GM18508 (cell line): ENCODE measurements at regions not wholly inside any gene's neighbourhood (a gene's known extent, or its start where the extent isn't known, plus 50 kb on each side); places are given as distances from the start of the nearest gene placed in this dataset.

ENCODE experiments used
- ATAC-seq: cut with Tn5 transposase; IDR thresholded peaks from one replicate; pipeline ENCODE4 v1.9.1; 2021; ENCODE audit warnings: moderate number of reproducible peaks; ENCODE audit not compliant: insufficient read depth, unreplicated experiment

DNA sequence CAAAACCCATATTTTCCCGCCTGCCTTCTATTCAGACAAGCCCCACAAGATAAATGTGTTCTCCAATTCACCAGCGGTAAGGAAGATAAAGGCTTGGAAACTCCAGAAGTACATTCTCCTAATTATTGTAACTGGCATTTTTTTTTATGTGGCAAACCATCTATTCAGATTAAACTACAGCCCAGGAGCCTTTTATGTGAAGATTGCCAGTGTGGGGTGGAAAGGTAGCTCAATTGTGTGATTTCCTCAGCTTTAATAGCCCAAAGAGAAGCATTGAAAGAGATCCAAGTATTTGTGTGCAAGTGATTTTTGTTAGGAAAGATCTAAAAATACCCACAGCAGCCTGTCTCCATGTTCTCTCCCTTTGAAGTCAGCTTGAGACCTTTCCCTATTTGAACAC lies 451.4 kb upstream of the CCL2 start:
- ATAC-seq = no peak

DNA sequence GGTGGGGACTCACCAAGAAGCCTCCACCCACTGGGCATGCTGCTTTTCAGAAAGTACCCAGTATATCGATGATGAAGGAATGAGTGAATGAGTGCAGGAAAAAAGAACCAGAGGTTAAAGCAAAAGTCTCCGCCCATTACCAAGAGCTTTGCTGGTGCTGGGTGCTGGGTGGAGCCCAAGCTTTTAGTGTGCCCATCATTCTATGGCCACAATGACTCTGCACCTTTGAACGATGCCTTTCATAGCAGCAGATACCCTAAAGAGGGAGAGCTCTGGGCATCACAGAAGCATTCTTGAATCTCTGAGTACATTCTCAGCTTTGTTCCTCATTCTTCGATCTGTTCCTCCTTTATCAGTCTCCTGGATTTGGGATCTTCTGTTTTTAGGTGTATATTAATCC lies 450.7 kb upstream of the CCL2 start:
- ATAC-seq = no peak

DNA sequence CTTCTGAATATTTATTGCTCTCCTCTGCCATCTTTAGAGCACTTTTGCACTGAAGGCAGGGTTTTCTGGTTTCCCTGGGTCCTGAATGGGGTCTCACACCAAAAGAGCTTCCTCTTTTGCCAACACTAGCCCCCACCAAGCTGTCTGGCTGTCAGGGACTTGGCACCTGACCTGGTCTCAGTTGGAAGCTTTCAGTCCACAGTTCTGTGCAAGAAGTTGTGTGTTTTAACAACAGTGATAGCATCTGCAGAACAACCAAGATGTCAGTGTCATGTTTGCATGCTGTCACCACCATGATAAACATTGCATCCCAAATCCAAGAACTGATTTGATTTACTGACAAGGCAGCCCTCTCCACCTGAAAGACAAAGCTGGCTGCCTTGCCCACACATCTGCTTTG lies 448.5 kb upstream of the CCL2 start:
- no peak for ATAC-seq

DNA sequence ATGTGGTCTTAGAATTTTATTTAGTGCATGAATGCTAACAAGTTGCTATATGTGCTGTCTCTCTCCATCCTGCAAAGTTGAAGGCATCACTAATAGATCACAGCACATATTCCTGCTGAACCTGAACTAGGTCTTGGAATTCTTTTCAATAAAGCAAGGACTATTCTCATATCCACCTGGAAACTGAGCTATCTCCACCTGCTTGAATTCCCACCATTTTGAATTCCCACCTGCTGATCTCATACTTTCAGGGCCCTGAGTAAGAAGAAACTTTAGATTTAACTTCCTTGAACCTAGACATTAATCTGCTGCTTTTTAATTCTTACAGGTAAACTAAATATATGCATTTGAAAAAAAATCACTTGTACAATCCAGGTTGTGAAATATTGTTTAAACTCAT lies 445.3 kb upstream of the CCL2 start:
- no peak for ATAC-seq

DNA sequence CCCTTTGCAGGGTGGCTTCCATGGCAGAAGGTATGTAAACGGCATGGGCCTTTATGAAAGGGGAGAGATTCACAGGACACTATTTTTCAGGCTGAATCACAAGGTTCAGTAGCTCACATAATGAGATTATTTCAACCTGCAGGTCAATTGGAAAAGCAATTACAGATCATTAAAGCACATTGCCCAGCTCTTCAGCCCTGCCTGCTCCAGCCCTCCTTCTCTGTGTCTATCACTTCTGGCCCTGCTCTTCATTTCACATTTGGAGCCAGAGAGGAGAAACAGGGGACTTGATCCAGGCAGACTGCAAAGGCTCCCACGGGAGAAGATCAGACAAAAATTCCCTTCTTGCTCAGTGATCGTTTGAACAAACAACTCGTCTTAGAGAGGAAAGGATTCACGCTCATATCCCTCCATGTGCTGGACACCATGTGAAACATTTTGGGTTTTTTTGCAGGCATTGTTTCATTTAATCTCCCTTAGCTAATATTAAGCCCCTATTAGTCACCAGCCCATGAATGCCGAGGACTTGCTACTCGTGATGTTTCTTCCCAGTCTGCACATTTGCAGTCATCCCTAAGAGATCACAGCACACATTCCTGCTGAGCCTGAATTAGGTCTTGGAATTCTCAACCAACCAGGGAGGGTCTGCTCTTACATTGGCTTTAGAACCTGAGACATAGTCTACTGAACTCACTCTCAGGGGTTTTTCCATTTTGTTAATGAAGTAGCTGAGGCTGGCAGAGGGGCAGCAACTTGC lies 443.9 kb upstream of the CCL2 start:
- ATAC-seq = no peak

DNA sequence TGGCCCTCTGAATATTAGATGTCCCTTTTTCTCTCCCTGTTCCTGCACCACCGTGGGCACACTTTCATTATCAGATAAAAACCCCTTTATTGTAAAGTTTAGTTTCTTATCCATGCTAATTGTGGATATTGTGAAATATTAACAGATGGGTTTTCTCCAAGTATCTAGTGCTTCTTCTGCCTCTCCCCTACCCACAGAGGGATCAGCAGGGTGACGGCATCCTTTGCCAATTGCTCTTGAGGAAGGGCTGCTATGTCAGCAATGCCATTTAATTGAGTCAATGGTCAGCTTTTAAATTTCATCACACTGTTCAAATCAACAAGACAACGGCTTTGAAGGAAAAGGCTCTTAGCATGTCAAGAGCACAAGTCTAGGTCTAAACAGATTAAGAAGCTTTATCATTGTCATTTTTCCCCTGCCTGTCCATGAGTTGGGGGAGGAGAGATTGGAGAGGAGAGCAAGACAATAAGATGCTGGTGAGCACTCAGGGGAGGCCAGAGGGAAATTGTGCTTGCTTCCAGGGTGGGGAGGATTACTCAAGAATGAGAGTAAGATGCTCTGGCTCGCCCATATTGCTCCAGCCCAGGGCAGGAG lies 443.0 kb upstream of the CCL2 start:
- ATAC-seq = no peak

DNA sequence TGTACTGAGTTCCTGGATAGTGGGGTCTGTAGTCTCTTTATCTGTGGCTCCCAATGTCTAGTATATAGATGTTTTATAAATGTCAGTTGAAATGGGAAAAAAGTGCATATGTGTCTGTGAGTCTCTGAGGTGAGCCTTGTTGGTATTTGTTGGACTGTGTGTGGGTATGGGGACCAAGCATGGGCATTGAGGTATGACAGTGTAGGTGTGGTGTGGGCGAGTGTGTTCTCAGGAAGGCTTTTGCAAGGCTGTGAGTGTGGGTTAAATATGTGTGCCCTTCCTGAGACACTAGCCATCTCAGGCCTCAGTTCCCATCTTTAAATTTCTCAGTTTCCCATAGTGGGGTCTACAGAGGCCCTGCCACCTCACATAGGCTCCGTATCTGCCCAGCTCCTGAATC lies 440.2 kb upstream of the CCL2 start:
- ATAC-seq = no peak

DNA sequence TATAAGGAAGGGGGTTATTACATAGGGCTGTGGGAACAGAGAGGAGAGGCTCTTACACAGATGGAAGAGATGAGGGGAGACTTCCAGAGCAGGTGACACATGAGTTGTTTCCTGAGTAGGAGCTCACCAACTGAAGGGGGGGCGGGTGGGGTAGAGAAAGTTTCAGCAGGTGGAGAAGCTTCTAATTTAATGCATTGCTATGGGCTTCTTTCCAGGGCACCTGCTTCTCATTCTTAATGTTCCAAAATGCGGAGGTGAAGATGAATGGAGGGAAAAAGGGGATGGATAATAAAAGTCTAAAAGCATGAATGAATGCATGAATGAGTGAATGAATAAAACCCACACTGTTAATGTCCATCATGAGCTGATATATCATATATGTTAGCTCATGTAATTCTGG lies 439.0 kb upstream of the CCL2 start:
- no peak for ATAC-seq

DNA sequence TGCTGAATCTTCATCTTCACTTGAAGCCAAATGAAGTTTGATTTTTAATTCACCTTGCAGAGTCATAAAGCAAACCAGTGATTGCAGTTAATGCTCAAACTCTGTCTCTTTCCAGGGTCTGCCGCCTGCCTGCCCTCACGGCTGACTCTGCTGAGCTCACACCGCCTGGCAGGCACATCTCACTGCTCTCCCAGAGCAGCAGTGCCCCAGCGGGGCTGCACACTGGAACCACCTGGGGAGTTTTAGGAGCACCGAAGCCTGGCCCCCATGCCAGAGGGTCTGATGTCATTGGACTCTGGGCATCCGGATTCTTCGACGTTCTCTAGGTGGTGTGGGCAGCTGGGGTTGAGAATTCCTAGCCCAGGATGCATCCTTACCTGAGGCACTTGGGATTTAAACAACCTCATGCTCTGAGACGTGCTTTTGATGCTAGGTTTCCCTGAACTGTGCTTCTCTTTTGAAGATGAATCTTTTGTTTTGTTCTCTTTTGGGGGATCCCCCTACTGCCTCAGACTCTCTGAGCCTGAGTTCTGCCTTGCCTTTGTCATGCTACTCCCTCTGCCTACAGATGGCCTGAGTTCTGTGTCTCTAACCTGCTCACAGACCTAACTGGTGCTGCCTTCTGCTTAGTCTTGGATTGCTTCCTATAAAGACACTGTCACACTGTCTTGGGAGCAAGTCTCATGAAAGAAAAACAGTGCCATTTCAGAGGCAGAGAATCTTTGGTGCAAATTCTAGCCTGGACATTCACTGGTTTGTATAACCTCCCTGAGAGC lies 438.1 kb upstream of the CCL2 start:
- ATAC-seq = no peak

DNA sequence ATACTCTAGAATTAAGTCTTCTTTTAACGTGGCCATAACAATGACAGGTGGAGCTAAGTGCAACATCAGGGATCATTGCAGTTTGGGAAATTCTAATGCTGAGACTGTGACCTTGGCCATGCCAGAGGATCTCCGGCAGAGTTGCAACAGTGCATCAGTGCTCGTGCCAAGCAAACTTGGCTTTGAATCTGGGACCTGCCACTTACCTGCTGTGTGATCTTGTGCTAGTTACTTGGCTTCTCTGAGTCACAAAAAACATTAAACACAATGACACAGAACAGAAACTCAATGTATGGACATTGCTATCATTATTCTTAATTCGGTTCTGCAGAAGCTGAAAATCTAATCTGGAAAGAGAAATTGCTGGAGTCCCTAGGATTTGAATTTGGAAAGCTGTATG lies 435.5 kb upstream of the CCL2 start:
- ATAC-seq = no peak

DNA sequence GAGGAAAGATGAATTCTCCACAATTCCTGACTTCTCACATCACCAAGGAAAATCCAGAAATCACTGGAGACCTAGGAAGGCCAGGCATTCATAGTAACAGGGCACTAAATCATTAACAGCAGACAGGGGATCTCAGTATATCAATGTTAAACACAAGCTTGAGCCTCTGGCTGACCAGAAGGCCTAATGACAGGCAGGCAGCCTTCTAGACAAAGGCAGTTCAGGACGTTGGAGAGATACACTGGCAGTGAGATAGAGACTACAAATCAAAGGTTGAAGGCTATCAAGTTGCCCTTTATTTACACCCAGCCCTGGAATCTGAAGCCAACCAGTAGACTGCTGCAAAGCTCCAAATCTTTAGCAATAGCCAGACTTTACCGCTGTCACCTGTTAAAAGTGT lies 422.8 kb upstream of the CCL2 start:
- ATAC-seq = no peak

DNA sequence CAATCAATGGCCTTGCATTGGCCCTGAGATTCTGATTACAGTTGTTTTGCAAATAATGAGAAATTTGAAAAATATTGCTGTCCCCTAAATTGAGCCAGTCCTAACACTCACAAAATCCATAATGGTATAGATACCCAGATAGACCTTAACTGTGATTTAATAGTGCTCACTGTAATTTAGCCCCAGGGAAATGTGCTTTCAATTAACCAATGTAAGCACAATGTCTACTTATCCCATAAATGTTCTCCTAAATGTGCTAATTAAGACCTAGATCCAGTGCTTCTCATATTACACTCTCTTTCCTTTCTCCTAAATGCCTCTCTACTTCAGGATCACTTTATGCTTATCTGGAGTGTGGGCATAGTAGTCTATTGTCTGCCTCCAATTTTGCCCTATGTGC lies 417.8 kb upstream of the CCL2 start:
- no peak for ATAC-seq

DNA sequence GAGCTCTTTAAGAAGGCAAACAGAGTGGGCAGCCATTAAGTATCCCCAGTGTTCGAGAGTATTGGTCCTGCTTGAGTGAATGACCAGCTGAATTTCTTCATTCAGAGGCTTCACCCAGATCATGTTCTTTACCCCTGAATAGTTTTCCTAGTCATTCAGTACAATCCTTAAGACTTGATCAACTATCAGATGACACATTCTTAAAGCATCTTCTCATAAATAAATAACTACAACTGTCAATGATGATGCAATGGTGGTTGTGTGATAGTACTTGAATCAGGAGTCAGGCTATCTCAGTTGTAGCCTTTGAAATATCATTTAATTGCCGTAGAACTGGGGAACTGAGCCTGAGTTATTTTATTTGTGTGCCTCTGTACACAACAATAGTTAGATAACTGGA lies 416.8 kb upstream of the CCL2 start:
- ATAC-seq = no peak

DNA sequence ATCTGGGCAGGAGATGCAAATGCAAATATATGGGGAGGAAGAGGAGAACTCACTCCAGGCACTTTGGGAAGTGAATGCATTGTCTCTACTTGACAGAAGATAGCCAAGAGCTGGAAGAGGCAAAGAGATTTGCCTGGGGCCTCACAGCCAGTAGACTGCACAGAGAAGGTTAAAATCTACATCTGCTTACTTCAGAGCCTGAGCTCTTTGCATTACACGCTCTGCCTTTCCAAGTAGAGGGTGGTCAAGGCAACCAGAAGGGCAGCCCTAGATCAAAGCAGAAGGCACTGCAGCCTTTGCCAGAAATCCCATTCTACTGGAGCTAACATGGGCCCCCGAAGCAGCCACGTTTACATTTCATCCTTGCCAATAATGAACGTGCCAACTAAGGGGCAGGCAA lies 407.2 kb upstream of the CCL2 start:
- no peak for ATAC-seq

DNA sequence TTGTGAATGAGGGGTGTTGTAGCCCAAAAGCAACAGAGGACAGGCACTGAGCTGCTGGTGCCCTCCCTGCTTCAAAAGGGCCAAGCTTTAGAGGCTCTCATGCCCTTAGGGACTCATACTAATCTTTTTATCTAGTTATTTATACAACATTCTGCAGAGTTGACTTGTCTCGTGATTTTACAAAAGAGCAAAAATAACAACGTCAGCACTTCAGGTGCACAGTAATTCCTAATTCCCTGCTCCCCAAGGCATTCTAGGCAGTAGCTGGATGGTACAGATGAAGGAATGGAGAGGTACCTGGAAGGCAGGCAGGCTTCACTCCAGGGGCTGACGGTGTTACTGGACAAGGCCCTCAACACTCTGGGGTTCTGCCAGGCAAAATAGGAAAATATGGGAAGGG lies 406.7 kb upstream of the CCL2 start:
- no peak for ATAC-seq

DNA sequence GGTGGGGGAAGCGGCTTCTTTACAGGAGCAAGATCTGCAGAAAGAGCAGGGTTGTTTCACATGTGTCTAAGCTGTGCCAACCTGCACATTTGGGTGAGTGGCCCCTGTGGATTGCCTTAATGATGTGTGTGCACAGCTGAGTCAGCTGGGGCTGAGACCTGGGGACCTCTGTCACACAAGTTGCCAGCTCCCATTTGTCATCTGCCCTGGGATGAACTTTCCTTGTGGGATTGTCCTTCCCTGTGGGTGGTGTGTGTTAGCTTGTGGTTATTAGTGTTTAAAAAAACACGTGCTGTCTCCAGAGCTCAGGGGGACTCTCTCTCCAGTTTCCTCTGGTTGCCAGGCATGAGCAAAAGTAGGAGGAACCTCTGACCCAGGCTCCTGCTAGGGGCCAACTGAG lies 400.5 kb upstream of the CCL2 start:
- ATAC-seq = no peak

DNA sequence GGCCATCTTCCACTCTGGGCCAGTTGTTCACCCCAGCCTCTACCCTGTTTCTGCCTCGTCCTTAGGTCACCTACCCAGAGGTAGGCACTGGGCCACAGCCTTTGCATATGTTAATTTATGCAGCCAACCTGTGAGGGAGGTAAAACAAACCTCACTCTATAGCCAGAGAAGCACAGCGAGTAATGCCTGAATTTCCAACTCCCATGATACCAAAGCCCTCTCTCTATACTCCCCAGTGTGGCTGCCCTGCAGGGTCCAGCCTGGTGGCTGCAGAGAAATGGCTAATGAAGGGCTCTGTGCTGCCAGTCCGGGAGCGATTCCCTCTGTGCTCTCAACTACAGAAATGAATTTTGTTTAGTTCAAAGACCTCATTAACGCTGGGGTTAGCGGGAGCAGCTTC lies 397.0 kb upstream of the CCL2 start:
- ATAC-seq = no peak

DNA sequence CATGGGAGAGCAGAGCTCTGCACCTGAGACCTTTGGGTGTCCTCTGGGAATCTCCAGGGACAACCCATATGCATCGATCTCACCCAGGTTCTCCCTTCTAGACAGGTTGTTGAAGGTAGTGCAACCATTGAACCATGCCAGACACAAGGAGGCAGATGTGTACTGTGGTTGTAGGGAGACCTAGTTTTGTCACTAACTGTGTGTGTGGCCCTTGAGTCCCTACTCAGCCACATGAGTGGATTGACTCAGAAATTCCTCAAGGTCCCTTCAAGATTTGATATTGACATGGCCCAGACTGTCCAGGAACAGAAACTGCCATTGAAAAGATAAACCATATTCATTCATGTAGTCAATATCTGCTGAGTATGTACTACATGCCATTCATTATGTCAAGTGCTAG lies 396.4 kb upstream of the CCL2 start:
- ATAC-seq = no peak

DNA sequence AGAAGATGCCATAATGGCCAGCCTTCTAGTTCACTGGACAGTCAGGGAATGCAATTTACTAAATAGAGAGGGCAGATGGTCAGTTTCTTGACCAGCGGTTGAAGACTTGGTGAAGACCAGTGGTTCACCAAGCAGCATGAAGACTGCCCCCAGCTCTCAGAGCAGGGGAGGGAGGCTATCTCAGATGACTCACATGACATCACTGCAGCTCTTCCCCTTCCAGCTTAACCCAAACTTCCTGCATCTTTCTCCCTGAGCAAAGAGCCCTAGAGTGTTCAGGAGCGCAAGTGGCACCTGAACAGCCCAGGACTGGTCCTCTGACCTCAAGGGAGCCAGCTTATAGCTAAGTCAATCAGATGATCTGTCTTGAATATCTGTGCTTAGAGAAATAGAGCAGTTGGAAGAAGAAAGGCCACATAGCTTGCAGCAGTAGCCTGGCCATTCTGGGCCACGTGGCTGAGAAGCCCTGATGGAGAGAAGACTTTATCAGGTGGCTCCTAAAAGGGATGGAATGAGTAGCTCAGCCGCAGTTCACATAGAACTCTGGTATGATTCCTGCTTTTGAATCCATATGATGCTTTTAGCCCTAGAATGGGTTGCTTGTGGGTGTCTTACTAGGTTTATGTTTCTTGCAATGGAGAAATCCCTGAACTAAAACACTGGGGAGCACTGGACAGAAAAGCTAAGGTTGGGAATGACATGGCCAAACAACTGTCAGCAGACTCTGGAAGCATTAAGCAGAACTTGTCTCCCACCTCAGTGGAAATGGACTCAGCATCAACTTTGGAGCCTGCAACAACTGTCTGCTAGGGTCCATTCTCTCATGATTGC lies 392.1 kb upstream of the CCL2 start:
- ATAC-seq = no peak

DNA sequence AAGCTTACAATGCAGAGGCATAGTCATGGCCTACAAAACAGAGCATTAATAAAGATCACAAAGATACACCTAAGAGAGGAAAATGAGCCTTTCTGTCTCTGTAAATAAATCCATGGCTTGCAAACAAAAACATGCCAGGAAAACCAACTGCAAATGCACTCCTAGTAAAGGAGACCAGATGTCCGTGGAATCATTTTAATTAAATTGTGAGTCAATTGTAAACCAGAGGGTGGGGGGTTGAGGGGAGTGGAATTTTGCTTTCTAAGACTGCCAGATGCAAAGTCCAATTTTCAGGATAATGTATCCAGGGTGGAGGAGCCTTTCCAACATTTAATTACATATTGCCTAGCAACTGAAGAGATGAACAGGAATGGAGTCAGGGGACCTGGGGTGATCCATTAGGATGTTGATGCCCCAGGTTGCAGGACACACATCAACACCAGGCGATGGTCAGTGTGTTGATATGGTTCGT lies 390.3 kb upstream of the CCL2 start:
- no peak for ATAC-seq

DNA sequence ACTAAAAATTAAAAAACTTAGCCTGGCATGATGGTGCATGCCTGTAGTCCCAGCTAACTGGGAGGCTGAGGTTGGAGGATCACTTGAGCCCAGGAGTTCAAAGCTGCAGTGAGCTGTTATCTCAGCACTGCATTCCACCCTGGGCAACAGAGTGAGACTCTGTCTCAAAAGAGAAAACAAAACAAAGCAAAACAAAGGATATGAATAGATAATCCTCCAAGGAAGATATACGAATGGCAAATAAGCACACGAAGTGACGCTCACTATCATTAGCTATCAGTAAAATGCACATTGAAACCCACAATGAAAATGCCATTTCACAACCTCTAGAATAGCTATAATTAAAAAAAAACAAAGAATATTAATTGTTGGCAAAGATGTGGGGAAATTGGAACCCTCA lies 386.2 kb upstream of the CCL2 start:
- ATAC-seq = no peak
